Type B pancreatic cell (in vitro differentiated cells): ENCODE measurements at regions not wholly inside any gene's neighbourhood (a gene's known extent, or its start where the extent isn't known, plus 50 kb on each side); places are given as distances from the start of the nearest gene placed in this dataset.

Experiments used
- DNase-seq: peaks from one replicate; pipeline ENCODE4 v3.0.0; 2021; ENCODE audit warnings: mixed read lengths; ENCODE audit not compliant: unreplicated experiment; ENCODE audit errors: extremely low spot score
- H3K27ac Mint-ChIP-seq: 2 replicates; pipeline ENCODE4 v1.8.0; 2021; ENCODE audit warnings: mild to moderate bottlenecking, mixed read lengths
- H3K27me3 Mint-ChIP-seq: 2 replicates; pipeline ENCODE4 v1.8.0; 2021; ENCODE audit warnings: mixed read lengths
- H3K36me3 Mint-ChIP-seq: 2 replicates; pipeline ENCODE4 v1.8.0; 2021; ENCODE audit warnings: mixed read lengths
- H3K4me1 Mint-ChIP-seq: one replicate; pipeline ENCODE4 v1.8.0; 2021; ENCODE audit warnings: mixed read lengths; ENCODE audit not compliant: unreplicated experiment
- H3K4me3 Mint-ChIP-seq: 2 replicates; pipeline ENCODE4 v1.8.0; 2021; ENCODE audit warnings: mild to moderate bottlenecking, mixed read lengths
- H3K9me3 Mint-ChIP-seq: 2 replicates; pipeline ENCODE4 v1.8.0; 2021; ENCODE audit warnings: mixed read lengths
- CTCF ChIP-seq: fragments of 200-600 bp; sonication (generic); conservative IDR thresholded peaks from 2 replicates; pipeline ENCODE4 v1.5.0; 2021; ENCODE audit warnings: antibody characterized with exemption, mild to moderate bottlenecking

GRCh38 chr6:8530785-8531435 is 95.6 kb upstream of the SLC35B3 start:
- no peak overlapping the region for H3K27ac Mint-ChIP-seq
- no peak for DNase-seq

GRCh38 chr6:8529250-8529649 is 93.9 kb upstream of the SLC35B3 start:
- H3K36me3 Mint-ChIP-seq = no peaks in the 10 kb centered on the region
- H3K9me3 Mint-ChIP-seq = no peaks in the 10 kb centered on the region
- no peak for TF ChIP-seq CTCF
- no peak overlapping the region for H3K27ac Mint-ChIP-seq
- H3K4me1 Mint-ChIP-seq = no peaks in the 10 kb centered on the region
- H3K27me3 Mint-ChIP-seq = no peaks in the 10 kb centered on the region
- no peak for DNase-seq
- no peak overlapping the region for H3K4me3 Mint-ChIP-seq

More at GRCh38 chr6:8530785-8531435, 95.6 kb upstream of the SLC35B3 start:
- TF ChIP-seq CTCF = peak; percentile 48
- H3K27me3 Mint-ChIP-seq = no peaks in the 10 kb centered on the region
- H3K4me3 Mint-ChIP-seq = no peak overlapping the region
- H3K36me3 Mint-ChIP-seq = no peaks in the 10 kb centered on the region
- H3K4me1 Mint-ChIP-seq = no peaks in the 10 kb centered on the region
- no peaks in the 10 kb centered on the region for H3K9me3 Mint-ChIP-seq

GRCh38 chr6:8527818-8528217 is 92.5 kb upstream of the SLC35B3 start:
- Mint-ChIP-seq H3K27ac (no peak overlapping the region), H3K4me1 (no peaks in the 10 kb centered on the region), H3K4me3 (no peak overlapping the region), H3K36me3 (no peaks in the 10 kb centered on the region), H3K27me3 (no peaks in the 10 kb centered on the region), H3K9me3 (no peaks in the 10 kb centered on the region)
- no peak for TF ChIP-seq CTCF
- DNase-seq = no peak

GRCh38 chr6:8526624-8527023 is 91.3 kb upstream of the SLC35B3 start:
- Mint-ChIP-seq H3K4me1 (no peaks in the 10 kb centered on the region), H3K36me3 (no peaks in the 10 kb centered on the region), H3K27ac (no peak overlapping the region), H3K4me3 (no peak overlapping the region), H3K27me3 (no peaks in the 10 kb centered on the region), H3K9me3 (peaks cover 6% of the 10 kb centered on the region)
- DNase-seq = no peak
- no peak for TF ChIP-seq CTCF

GRCh38 chr6:8525370-8525769 is 90.0 kb upstream of the SLC35B3 start:
- Mint-ChIP-seq H3K9me3 (peaks cover 7% of the 10 kb centered on the region), H3K36me3 (peaks cover 1% of the 10 kb centered on the region), H3K4me3 (no peak overlapping the region), H3K27me3 (no peaks in the 10 kb centered on the region), H3K4me1 (no peaks in the 10 kb centered on the region), H3K27ac (no peak overlapping the region)
- no peak for DNase-seq
- TF ChIP-seq CTCF = no peak

GRCh38 chr6:8513174-8513573 is 77.8 kb upstream of the SLC35B3 start:
- Mint-ChIP-seq H3K4me1 (no peaks in the 10 kb centered on the region), H3K9me3 (no peaks in the 10 kb centered on the region), H3K27ac (no peak overlapping the region), H3K36me3 (no peaks in the 10 kb centered on the region), H3K27me3 (no peaks in the 10 kb centered on the region), H3K4me3 (no peak overlapping the region)
- no peak for TF ChIP-seq CTCF
- no peak for DNase-seq
